Prostate gland (tissue), 2 donors: ENCODE measurements at regions not wholly inside any gene's neighbourhood (a gene's known extent, or its start where the extent isn't known, plus 50 kb on each side); places are given as distances from the start of the nearest gene placed in this dataset.
"Not testable (repeated sequence)": the region's sequence is repeated elsewhere in the genome, so short reads cannot be mapped to it uniquely, and the experiment has no call there.

Source experiments
- DNase-seq: peaks from one replicate; pipeline ENCODE4 v3.0.0-alpha.2; 2019; ENCODE audit warnings: low spot score
- H3K27ac ChIP-seq, 2 donors: fragments of 200-600 bp; sonication (generic); 2 replicates each; pipeline ENCODE4 v1.5.1; 2017 to 2019
- H3K27me3 ChIP-seq: fragments of 200-600 bp; sonication (generic); replicated peaks from 2 replicates; pipeline ENCODE4 v1.5.1; 2019; ENCODE audit not compliant: insufficient read depth
- H3K36me3 ChIP-seq, 2 donors: fragments of 200-600 bp; sonication (generic); 1 replicate in 1 of 2; 2 replicates in 1 of 2; pipeline versions ENCODE4 v1.5.1 to v1.8.1; 2017 to 2019
- H3K4me1 ChIP-seq: fragments of 200-600 bp; sonication (generic); replicated peaks from 2 replicates; pipeline ENCODE4 v1.5.1; 2019
- H3K4me3 ChIP-seq, 2 donors: fragments of 200-600 bp; sonication (generic); 2 replicates each; pipeline ENCODE4 v1.5.1; 2017 to 2019
- H3K9me3 ChIP-seq: fragments of 200-600 bp; sonication (generic); 2 replicates; pipeline ENCODE4 v1.5.1; 2017
- POLR2A ChIP-seq: fragments of 450-650 bp; IDR thresholded peaks from one replicate; pipeline ENCODE4 v1.6.1; 2016; ENCODE audit warnings: antibody characterized with exemption, mild to moderate bottlenecking
- POLR2AphosphoS5 ChIP-seq: sonication (generic); formaldehyde crosslinking; IDR thresholded peaks from one replicate; pipeline ENCODE4 v1.6.1; 2017; ENCODE audit warnings: antibody characterized with exemption
- WGBS: methylation state at CpG from one replicate; pipeline ENCODE4 v1.1.5; 2018; 5-methylcytosine and 5-hydroxymethylcytosine counted together
- intact Hi-C: fragments of 100-400 bp; cut with DNase I; formaldehyde crosslinking; loops from one replicate; pipeline ENCODE4 v1.14.2; 2022
- TF ChIP-seq, protein P1 (sequence below), 4 experiments: fragments of 200-600 bp in 2 of 4; fragments of 450-650 bp in 2 of 4; sonication (generic) in 2 of 4; IDR thresholded peaks; 1 replicate in 3 of 4; 2 replicates in 1 of 4; pipeline ENCODE4 v1.5.1; 2016 to 2019; ENCODE audit warnings: antibody characterized with exemption in 4 of 4, mild to moderate bottlenecking in 2 of 4, moderate library complexity in 2 of 4

- DNase-seq = no peak
- TF ChIP-seq, protein P1, sequence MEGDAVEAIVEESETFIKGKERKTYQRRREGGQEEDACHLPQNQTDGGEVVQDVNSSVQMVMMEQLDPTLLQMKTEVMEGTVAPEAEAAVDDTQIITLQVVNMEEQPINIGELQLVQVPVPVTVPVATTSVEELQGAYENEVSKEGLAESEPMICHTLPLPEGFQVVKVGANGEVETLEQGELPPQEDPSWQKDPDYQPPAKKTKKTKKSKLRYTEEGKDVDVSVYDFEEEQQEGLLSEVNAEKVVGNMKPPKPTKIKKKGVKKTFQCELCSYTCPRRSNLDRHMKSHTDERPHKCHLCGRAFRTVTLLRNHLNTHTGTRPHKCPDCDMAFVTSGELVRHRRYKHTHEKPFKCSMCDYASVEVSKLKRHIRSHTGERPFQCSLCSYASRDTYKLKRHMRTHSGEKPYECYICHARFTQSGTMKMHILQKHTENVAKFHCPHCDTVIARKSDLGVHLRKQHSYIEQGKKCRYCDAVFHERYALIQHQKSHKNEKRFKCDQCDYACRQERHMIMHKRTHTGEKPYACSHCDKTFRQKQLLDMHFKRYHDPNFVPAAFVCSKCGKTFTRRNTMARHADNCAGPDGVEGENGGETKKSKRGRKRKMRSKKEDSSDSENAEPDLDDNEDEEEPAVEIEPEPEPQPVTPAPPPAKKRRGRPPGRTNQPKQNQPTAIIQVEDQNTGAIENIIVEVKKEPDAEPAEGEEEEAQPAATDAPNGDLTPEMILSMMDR (IDR thresholded peaks at IDR 0.05) = no peak
- TF ChIP-seq POLR2AphosphoS5 = no peak
- no peak for TF ChIP-seq POLR2A
- Histone ChIP-seq H3K36me3 (no peaks in the 10 kb centered on the region), H3K9me3 (no peaks in the 10 kb centered on the region), H3K27me3 (no peaks in the 10 kb centered on the region), H3K4me3 (no peak overlapping the region), H3K4me1 (no peaks in the 10 kb centered on the region), H3K27ac (no peak overlapping the region)
- intact Hi-C loops = no loop called here
- WGBS = 81% methylated on average over 1 of the region's 1 CpG
Measured at GRCh38 chr12:59374783-59375182, 221.0 kb upstream of the SLC16A7 start.

DNA sequence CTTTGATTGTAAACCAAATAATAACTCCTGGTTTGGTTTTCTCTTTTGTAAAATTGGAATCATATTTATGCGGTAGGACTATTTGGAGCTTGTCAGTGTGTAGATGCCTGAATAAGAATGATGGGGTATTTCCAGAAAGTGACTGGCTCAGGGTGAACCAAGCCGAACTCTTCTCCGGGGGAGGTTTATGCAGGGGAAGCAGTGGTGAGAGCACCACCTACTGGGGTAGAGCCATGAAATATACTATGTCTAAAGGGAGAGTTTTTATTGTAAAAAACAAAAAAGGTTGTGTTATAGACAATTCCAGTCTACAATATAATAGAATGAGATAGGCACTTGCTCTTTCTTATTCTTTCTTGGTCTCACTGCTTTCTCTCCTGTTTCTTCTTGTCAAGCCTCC lies 222.9 kb upstream of the SLC16A7 start:
- no peaks in the 10 kb centered on the region for H3K4me1 ChIP-seq
- H3K36me3 ChIP-seq = no peaks in the 10 kb centered on the region
- no peaks in the 10 kb centered on the region for H3K27me3 ChIP-seq
- H3K27ac ChIP-seq = no peak overlapping the region
- no peak for DNase-seq
- 60% methylated on average over 3 of the region's 3 CpGs for WGBS
- TF ChIP-seq POLR2AphosphoS5 (no peak), POLR2A (no peak)
- TF ChIP-seq, protein P1 (IDR thresholded peaks at IDR 0.05) = no peak
- H3K9me3 ChIP-seq = no peaks in the 10 kb centered on the region
- intact Hi-C loops = no loop called here
- no peak overlapping the region for H3K4me3 ChIP-seq

GRCh38 chr12:59370933-59371332 lies 224.9 kb upstream of the SLC16A7 start:
- intact Hi-C loops = no loop called here
- Histone ChIP-seq H3K9me3 (no peaks in the 10 kb centered on the region), H3K4me3 (no peak overlapping the region), H3K4me1 (no peaks in the 10 kb centered on the region), H3K27me3 (no peaks in the 10 kb centered on the region), H3K36me3 (no peaks in the 10 kb centered on the region), H3K27ac (no peak overlapping the region)
- 81% methylated on average over 3 of the region's 3 CpGs for WGBS
- TF ChIP-seq POLR2A = no peak
- TF ChIP-seq, protein P1 (IDR thresholded peaks at IDR 0.05) = no peak
- TF ChIP-seq POLR2AphosphoS5 = no peak
- no peak for DNase-seq

DNA sequence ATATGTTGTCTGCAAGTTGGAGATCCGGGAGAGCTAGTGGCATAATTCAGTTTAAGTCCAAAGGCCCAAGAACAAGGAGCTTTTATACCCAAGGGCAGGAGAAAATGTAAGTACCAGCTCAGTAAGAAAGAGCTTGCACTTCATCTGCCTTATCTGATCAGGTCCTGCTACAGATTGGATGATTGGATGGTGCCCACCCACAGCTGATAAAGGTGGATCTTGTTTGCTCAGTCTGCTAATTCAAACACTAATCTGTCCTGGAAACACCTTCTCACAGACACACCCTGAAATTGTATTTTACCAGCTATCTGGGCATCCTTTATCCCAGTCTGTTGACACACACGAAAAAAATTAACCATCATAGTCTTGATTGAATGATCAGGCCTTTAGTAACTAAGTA lies 230.7 kb upstream of the SLC16A7 start:
- Histone ChIP-seq H3K27ac (no peak overlapping the region), H3K36me3 (no peaks in the 10 kb centered on the region), H3K4me1 (no peaks in the 10 kb centered on the region), H3K4me3 (no peak overlapping the region), H3K27me3 (no peaks in the 10 kb centered on the region), H3K9me3 (no peaks in the 10 kb centered on the region)
- WGBS = 59% methylated on average over 2 of the region's 2 CpGs
- intact Hi-C loops = no loop called here
- TF ChIP-seq, protein P1 (IDR thresholded peaks at IDR 0.05) = no peak
- TF ChIP-seq POLR2A = no peak
- TF ChIP-seq POLR2AphosphoS5 = no peak
- no peak for DNase-seq

GRCh38 chr12:59357811-59358210 lies 238.0 kb upstream of the SLC16A7 start:
- no peaks in the 10 kb centered on the region for H3K36me3 ChIP-seq
- H3K27me3 ChIP-seq = no peaks in the 10 kb centered on the region
- intact Hi-C loops = no loop called here
- no peak overlapping the region for H3K4me3 ChIP-seq
- WGBS = 0% methylated on average over 1 of the region's 1 CpG
- DNase-seq = no peak
- TF ChIP-seq, protein P1 (IDR thresholded peaks at IDR 0.05) = no peak
- TF ChIP-seq POLR2A (no peak), POLR2AphosphoS5 (no peak)
- no peak overlapping the region for H3K27ac ChIP-seq
- H3K4me1 ChIP-seq = no peaks in the 10 kb centered on the region
- H3K9me3 ChIP-seq = no peaks in the 10 kb centered on the region

DNA sequence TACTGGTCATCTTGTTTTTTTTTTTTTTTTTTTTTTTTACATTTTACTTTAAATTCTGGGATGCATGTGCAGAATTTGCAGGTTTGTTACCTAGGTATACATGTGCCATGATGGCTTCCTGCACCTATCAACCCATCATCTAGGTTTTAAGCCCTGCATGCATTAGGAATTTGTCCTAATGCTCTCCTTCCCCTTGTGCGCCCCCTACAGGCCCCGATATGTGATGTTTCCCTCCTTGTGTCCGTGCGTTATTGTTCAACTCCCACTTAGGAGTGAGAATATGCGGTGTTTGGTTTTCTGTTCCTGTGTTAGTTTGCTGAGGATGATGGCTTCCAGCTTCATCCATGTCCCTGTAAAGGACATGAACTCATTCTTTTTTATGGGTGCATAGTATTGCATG lies 249.6 kb upstream of the SLC16A7 start:
- H3K27me3 ChIP-seq, H3K4me1 ChIP-seq, intact Hi-C loops, H3K27ac ChIP-seq, H3K9me3 ChIP-seq, H3K4me3 ChIP-seq, DNase-seq, H3K36me3 ChIP-seq: not testable (repeated sequence)
- WGBS = 53% methylated on average over 5 of the region's 5 CpGs
